ENCODE measurements at regions not wholly inside any gene's neighbourhood (a gene's known extent, or its start where the extent isn't known, plus 50 kb on each side); places are given as distances from the start of the nearest gene placed in this dataset.

DNA sequence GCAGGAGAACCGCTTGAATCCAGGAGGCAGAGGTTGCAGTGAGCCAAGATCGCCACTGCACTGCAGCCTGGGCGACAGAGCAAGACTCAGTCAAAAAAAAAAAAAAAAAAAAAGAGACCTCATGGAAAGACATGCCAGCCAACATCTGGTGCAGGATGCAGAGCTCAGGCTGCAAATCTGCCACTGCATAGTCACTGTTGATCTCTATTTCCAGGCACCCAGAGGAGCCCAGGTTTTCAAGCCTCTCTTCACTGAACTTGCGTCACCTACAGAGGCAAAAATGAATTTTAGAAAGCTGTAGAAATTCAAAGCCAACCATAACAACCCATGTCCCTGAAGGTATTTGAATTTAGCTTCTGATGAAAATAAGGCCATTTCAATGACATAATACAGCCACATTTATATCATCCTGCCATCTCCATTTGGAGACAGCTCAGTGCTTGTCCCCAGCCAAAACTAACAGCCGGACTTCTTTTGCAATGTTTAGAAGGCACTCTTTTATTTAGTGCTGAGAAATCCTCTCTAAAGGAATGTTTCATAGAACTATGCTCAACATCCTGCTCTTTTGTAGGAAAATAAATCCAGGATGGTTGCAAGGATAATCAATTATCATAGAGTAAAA is 113.3 kb downstream of the SNX18 start:
- Histone ChIP-seq H4K20me1 (ENCODE audit: insufficient read depth) (no peaks in the 10 kb centered on the region), H3K4me3 (replicated peaks in 1 of 2; ENCODE audit: low read depth in 1 of 2, low read length in 2 of 2) (no peak overlapping the region), H3K9me2 (ENCODE audit: insufficient read depth) (no peaks in the 10 kb centered on the region; the same call in 1 of the 2 replicates), H3K9ac (ENCODE audit: low read length) (no peak overlapping the region), H2AFZ (ENCODE audit: low read depth, low read length, poor library complexity, severe bottlenecking) (no peak overlapping the region), H3K79me2 (ENCODE audit: insufficient read depth, low read length) (no peaks in the 10 kb centered on the region), H3K27me3 (ENCODE audit: insufficient read depth, low read length) (no peaks in the 10 kb centered on the region), H3K27ac (ENCODE audit: low read depth, low read length) (no peak overlapping the region), H3K36me3 (ENCODE audit: control insufficient read depth in 1 of 2, insufficient read depth in 2 of 2, low read length in 2 of 2) (no peaks in the 10 kb centered on the region), H3K4me1 (ENCODE audit: control insufficient read depth in 1 of 2, insufficient read depth in 2 of 2, low read length in 2 of 2) (no peaks in the 10 kb centered on the region), H3K4me2 (ENCODE audit: low read length) (no peak overlapping the region), H3K9me3 (ENCODE audit: control insufficient read depth in 1 of 2, insufficient read depth in 1 of 2, low read depth in 1 of 2, low read length in 2 of 2) (no peaks in the 10 kb centered on the region)
- RAD21 ChIA-PET (ENCODE audit: low non-redundant PET in 1 of 2, low total read pairs in 2 of 2, uncharacterized antibody in 2 of 2, unreplicated experiment in 2 of 2) = no interaction called here
- DNase-seq (ENCODE audit: low read depth, low spot score) (no peak), ATAC-seq (no peak)
- BruUV-seq (replicated peaks) = no TSS peak
- TF ChIP-seq EGR1 (IDR thresholded peaks at IDR 0.05; ENCODE audit: low read depth) (no peak), ZFX (IDR thresholded peaks at IDR 0.05) (no peak), SIN3A (IDR thresholded peaks at IDR 0.05; ENCODE audit: low read depth) (no peak), CEBPB (IDR thresholded peaks at IDR 0.05; ENCODE audit: low read depth) (no peak), ZNF274 (IDR thresholded peaks at IDR 0.05; ENCODE audit: low read depth, low read length) (no peak), FOSL1 (IDR thresholded peaks at IDR 0.05; ENCODE audit: low read depth) (no peak), YY1 (IDR thresholded peaks at IDR 0.05; ENCODE audit: extremely low read depth, insufficient replicate concordance, low read depth, low read length) (no peak), RAD21 (IDR thresholded peaks at IDR 0.05; ENCODE audit: low read depth) (no peak), SRF (IDR thresholded peaks at IDR 0.05; ENCODE audit: low read depth) (no peak), EZH2phosphoT487 (IDR thresholded peaks at IDR 0.05; ENCODE audit: borderline replicate concordance) (no peak), SP1 (IDR thresholded peaks at IDR 0.05; ENCODE audit: low read depth) (no peak), TCF7L2 (IDR thresholded peaks at IDR 0.05; ENCODE audit: borderline replicate concordance, extremely low read depth, insufficient read depth, insufficient read length) (no peak), ELF1 (IDR thresholded peaks at IDR 0.05; ENCODE audit: borderline replicate concordance, low read depth) (no peak)
- TF ChIP-seq, protein P1, sequence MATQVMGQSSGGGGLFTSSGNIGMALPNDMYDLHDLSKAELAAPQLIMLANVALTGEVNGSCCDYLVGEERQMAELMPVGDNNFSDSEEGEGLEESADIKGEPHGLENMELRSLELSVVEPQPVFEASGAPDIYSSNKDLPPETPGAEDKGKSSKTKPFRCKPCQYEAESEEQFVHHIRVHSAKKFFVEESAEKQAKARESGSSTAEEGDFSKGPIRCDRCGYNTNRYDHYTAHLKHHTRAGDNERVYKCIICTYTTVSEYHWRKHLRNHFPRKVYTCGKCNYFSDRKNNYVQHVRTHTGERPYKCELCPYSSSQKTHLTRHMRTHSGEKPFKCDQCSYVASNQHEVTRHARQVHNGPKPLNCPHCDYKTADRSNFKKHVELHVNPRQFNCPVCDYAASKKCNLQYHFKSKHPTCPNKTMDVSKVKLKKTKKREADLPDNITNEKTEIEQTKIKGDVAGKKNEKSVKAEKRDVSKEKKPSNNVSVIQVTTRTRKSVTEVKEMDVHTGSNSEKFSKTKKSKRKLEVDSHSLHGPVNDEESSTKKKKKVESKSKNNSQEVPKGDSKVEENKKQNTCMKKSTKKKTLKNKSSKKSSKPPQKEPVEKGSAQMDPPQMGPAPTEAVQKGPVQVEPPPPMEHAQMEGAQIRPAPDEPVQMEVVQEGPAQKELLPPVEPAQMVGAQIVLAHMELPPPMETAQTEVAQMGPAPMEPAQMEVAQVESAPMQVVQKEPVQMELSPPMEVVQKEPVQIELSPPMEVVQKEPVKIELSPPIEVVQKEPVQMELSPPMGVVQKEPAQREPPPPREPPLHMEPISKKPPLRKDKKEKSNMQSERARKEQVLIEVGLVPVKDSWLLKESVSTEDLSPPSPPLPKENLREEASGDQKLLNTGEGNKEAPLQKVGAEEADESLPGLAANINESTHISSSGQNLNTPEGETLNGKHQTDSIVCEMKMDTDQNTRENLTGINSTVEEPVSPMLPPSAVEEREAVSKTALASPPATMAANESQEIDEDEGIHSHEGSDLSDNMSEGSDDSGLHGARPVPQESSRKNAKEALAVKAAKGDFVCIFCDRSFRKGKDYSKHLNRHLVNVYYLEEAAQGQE (IDR thresholded peaks at IDR 0.05; ENCODE audit: low read depth) = no peak
- TF ChIP-seq, protein P2, sequence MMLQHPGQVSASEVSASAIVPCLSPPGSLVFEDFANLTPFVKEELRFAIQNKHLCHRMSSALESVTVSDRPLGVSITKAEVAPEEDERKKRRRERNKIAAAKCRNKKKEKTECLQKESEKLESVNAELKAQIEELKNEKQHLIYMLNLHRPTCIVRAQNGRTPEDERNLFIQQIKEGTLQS (IDR thresholded peaks at IDR 0.05) = no peak
- TF ChIP-seq, protein P3, sequence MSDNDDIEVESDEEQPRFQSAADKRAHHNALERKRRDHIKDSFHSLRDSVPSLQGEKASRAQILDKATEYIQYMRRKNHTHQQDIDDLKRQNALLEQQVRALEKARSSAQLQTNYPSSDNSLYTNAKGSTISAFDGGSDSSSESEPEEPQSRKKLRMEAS (IDR thresholded peaks at IDR 0.05) = no peak
- POLR2A ChIA-PET = no interaction called here
- intact Hi-C loops (cut with micrococcal nuclease) = no loop called here
- CTCF ChIA-PET = no interaction called here

All from HCT116 (cell line).